SHP77 (cell line): ENCODE measurements at regions not wholly inside any gene's neighbourhood (a gene's known extent, or its start where the extent isn't known, plus 50 kb on each side); places are given as distances from the start of the nearest gene placed in this dataset.
"Not testable (repeated sequence)": the region's sequence is repeated elsewhere in the genome, so short reads cannot be mapped to it uniquely, and the experiment has no call there.

Source experiments
- DNase-seq, 2 experiments: peaks; one replicate each; lab custom pipeline; 2025; lab: John Stamatoyannopoulos, UW

DNA sequence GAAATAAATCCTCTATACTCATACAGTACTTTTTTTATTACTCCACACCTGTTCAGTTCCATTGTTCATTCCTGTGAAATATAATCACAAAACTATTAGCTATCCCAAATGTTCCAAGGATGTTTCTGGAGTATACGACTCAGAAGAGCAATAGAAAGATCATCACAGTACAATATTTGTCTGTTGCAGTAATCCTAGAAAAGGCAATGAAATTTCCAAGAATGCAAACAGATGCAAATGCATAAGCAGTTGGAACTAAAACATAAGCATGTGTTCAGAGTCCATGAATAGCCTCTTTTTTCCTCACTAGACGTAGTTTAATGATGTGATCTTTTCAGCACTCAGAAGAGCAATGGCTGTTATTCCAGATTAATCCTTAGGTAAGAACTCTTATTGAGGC lies 55.2 kb downstream of the RTL3 start:
- no peak for DNase-seq

DNA sequence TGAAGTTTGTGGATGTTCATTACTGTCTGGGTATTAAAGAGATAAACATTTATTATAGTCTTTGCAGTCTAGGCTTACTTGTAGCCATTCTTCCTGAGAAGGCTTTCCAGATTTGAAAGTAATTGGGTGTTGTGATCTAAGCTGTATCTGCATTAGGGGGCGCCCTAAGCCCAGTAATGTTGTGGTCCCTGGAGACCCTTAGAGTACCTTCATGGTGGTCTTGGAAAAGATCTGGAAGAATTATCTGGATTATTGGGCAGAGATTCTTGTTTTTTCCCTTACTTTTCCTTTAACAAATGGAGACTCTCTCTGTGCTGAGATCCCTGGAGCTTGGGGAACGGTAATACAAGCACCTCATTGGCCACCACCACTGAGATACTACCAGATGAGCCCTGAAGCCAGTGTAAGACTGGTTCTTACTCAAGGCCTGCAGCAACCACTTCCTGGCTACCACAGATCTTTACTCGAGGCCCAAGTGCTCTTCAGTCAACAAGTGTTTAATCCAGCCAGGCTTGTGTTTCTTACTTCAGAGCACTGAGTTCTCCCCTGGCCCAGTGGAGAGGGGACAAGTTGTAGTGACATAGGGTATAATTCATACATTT lies 63.1 kb downstream of the RTL3 start:
- no peak for DNase-seq

DNA sequence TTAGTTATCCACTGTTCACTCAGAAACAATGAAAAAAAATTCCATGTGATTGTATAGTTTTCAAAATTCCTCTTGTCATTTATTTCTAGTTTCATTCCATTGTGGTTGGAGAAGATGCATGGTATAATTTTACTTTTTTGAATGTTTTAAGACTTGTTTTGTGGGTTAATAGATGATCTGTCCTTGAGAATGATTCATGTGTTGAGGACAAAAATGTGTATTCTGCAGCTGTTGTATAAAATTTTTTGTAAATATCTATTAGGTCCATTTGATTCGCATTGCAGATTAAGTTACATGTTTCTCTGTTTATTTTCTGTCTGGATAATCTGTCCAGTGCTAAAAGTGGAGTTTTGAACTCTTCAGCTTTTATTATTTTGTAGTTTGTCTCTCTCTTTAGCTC lies 65.4 kb downstream of the RTL3 start:
- DNase-seq, result no peak

DNA sequence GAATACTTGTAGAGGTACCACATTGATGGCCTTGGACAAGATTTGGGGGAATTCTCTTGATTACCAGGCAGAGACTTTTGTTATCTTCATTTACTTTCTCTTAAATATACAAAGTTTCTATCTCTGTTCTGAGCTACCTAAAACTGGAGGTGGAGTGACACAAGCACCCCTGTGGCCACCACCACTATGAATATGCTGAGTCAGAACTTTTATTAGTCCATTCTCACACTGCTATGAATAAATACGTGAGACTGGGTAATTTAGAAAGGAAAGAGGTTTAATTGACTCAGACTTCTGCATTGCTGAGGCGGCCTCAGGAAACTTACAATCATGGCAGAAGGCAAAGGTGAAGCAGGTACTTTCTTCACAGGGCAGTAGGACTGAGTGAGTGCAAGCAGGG lies 67.1 kb downstream of the RTL3 start:
- DNase-seq, result no peak

DNA sequence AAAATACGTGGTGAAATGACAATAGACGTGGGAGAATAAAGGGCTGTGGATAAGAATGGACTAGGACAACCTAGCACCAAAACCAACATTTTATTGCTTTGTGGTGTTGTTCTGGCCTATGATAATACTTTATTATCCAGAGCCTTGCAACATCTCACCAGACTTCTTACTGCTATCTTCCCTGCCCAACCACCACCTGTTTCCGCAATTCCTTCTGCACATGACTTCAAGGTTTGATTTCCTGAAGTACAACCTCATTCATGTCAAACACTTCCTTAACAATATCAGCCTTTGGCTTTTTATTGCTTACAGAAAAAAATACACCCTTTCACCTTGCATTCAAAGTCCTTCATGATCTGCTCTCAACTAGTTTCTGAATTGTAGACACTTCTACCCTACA lies 84.8 kb downstream of the RTL3 start:
- no peak for DNase-seq

DNA sequence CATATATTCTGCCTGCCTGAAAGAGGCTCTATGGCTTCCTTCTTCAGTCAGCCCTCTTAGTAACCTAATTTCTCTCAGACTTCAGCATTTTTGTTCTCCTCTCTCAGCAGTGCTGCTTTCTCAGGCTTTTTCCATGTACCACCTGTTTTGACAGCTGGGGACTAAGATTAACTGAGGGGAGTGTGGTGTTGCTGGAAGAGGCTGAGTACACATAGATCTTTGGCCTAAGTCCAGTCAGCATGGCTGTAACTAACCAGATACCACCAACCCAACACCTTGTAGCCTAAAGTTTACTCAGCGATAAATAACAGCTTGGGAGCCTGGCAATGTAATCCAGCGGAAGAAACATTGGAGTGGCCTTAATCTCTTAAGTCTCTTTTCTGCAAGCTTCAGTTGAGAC lies 85.5 kb downstream of the RTL3 start:
- DNase-seq, result peak; percentile 20 to 26

DNA sequence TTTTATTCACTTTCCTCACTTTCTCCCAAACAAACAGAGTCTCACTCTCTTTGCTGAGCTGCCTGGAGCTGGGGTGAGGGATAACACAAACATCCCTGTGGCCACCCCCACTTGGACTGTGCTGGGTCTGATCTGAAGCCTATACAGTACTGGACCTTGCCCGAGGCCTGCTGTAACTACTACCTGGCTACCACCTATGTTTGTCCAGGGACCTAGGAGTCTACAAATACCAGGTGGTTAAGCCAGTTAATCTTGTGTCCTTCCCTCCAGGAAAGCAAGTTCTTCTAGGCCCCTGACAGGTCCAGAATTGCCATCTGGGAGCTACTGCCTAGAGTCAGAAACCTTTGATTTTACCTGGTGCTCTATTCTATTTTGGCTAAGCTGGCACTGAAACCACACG lies 87.3 kb downstream of the RTL3 start:
- DNase-seq, result no peak

DNA sequence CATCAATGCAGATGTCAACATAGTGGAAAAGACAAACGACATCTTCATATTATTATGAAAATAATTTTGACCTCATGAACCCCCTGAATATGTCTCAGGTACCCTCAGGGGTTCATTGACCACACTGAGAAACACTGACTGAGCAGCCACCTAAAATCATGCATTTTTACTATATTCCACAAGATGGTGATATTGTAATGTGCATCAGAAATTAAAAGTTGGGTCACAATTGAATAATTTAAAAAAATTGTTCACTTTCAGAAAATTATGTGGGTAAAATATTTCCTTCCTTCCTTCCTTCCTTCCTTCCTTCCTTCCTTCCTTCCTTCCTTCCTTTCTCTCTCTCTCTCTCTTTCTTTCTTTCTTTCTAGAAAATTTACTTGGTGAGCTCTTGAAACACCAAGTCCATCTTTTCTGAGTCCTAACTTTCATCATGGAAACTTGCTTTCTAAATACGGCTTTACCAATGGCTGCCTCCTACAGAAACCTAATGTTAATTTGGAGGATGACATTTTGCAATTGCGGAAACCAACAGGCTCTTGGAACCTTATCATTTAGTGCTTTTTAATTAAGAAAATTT lies 103.6 kb downstream of the RTL3 start:
- no peak for DNase-seq

DNA sequence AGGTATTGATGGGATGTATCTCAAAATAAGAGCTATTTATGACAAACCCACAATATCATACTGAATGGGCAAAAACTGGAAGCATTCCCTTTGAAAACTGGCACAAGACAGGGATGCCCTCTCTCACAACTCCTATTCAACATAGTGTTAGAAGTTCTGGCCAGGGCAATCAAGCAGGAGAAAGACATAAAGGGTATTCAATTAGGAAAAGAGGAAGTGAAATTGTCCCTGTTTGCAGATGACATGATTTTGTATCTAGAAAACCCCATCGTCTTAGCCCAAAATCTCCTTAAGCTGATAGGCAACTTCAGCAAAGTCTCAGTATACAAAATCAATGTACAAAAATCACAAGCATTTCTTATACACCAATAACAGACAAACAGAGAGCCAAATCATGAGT lies 106.5 kb downstream of the RTL3 start:
- DNase-seq, result not testable (repeated sequence)

DNA sequence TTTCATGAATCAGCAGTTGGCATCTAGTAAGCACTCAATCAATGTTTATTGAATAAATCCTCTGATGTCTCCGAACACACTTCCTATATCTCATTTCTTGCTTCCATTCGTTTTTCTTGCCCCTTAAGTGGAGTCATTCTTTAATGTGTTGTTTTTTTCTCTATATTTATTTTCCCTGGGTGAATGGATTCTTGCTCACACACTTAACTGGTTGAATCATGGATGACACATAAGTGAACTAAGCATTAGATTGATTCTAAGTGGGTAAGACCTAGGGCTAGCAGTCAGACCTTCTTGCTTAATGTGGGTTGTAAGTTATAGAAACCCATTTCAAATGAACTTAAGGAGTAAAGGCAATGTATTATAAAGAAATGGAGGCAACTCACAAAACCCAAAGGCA lies 111.1 kb downstream of the RTL3 start:
- no peak for DNase-seq

DNA sequence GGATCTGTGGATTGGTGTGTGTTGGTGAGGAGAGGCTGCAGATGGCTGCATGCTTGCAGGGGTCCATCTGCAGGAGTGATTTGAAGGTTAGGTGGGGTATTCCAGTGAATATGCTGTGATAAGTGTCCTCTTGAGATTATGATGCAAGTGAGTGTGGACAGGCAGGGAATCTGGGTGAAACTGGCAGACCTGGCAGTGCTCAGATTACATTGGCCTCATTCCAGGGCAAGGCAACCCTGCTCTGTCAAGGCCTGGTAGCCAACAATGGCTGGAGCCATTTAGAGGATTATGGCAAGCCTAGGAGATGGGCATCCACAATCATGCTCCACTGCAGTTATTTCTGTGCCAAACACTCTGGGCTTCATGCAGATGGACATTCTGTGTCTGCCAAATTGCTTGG lies 113.9 kb downstream of the RTL3 start:
- DNase-seq, result no peak

DNA sequence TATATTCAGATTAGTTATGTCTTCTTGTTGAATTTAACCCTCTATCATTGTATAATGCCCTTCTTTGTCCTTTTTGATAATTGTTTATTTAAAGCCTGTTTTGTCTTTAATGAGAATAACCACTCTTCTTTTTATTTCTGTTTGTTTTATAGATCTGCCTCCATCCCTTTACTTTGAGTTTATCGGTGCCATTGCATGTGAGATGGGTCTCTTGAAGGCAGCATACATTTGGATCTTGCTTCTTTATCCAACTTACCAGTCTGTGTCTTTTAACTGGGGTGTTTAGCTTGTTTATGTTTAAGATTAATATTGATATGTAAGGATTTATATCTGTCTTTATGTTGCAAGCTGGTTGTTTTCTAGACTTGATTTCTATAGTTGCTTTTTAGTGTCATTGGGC lies 115.8 kb downstream of the RTL3 start:
- no peak for DNase-seq

DNA sequence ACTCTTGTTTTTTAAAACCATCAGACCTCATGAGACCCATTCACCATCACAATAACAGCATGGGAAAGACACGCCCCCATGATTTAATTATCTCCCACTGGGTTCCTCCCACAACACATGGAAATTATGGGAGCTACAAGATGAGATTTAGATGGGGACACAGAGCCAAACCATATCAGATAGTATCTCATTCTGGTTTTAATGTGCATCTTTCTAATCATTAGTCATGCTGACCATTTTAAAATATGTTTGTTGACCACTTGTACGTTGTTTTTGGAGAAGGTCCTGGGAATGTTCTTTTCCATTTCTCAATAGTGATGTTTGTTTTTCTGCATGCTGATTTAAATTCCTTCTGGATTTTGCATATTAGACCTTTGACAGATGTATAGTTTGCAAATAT lies 119.0 kb downstream of the RTL3 start:
- DNase-seq, result no peak

DNA sequence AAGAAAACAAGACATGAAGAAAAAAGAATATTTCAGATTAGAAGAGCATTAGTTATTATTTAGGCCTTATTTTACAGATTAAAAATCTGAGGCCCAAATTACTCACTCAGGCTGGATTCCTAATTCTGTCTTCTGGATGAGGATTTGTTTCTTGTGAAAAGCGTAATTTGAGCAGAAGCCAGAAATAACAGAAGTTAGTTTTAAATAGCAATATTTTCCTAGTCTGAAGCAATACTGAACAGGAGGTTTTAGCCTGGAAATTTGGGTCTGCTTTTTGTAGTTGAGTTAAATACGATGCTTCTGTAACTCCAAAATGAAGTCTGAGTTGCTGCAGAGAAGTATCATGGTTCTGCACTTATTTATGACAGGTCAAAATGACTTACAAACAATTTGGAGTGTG lies 124.9 kb downstream of the RTL3 start:
- DNase-seq, result no peak

DNA sequence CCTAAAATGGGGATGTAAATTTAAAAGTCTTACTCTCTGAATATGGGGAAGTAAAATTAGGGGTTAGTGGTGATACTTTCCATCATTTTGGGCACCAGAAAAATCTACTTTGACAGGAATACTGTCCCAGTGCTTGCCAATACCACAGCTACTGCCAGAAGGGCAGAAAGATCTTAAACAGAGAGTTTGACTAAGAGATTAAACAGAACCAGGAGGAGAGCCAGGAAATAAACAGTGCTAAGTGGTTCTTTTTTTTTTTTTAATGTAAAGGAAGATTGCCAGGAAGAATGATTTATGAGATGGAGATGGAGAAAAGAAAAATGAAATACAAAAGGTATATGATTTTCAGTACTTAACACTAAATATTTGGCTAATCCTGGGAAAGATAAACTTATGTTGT lies 126.8 kb downstream of the RTL3 start:
- no peak for DNase-seq

DNA sequence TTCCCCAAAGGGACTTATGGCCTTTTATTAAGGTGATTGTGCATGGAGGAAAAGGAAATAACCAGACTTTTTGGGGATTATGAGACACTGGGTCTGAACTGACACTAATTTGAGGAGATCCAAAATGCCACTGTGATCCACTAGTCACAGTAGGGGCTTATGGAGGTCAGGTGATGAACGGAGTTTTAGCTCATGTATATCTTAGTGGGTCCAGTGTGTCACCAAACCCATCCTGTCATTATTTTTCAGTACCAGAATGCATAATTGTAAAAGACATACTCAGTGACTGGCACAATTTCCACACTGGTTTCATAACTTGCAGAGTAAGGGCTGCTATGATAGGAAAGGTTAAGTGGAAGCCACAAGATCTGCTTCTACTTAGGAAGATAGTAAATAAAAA lies 131.3 kb downstream of the RTL3 start:
- DNase-seq, result no peak

DNA sequence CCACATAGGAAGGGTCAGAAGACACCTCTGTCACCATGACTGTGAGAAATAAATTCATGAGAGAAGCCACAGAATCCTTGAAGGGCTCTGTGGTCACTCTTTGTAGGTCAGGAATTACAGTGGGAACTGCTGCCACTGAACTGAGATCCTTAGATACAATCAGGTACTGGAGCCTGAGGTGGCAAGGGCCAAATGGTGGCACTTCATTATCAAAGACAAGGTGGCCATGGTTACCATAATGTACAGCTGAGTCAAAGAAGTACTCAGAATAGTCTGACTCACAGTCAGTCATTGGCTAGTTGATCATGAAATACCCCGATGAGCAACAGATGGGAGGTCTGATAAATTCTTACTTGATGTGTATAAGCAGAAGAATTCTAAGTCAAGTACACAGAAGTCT lies 131.9 kb downstream of the RTL3 start:
- no peak for DNase-seq

DNA sequence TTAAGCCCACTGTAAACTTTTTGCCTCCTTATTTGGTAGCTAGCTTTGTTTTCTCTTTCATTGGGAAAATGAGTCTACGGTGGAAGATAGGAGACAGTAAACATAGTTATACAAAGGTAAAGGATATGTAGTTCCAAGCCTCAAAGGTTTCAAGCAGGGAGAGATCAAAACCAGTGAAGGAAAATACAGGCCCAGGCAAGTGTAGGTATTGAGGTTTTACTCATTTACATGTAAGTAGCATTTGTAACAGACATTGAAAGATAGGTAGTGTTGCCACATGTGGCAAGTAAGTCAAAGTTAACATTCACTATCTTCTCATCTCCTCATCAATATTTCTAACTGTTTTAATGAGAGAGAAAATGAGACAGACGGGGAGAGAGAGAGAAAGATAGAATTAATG lies 136.5 kb downstream of the RTL3 start:
- no peak for DNase-seq

DNA sequence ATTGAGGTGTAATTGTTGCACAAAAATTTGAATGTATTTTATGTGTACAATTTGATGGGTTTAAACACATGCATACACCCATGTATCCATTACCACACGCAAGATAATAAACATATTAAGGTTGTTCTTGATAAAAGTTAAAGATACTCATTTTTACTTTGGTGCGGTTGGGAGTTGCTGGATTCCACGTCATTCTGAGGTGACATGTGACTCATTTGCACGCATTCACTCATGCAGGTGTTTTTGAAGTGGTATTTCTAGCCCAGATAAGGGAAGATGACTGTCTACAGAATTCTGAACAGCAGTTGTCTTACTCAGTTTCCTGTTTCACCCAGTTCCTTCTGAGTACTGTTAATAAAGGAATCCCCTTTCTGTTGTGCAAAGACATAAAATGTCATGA lies 142.0 kb downstream of the RTL3 start:
- no peak for DNase-seq

DNA sequence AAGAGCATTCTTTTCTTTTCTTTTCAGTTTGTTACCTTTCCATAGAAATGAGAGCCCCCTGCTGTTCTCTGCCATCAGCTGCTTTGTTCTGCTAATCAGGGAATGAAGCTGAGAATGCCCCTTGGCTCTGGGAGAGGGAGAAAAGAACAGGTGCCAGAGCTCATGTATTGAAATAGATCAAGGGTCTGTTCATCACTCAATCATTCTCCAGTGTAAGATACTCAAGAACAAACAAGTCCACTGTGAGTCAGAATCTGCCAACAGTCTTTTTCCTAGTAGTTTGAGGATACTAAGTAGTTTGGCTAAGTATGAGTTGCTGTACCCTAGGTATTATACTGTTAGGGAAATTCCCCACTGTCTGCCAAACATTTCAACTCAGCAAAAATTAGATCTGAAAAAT lies 144.3 kb downstream of the RTL3 start:
- DNase-seq, result no peak

DNA sequence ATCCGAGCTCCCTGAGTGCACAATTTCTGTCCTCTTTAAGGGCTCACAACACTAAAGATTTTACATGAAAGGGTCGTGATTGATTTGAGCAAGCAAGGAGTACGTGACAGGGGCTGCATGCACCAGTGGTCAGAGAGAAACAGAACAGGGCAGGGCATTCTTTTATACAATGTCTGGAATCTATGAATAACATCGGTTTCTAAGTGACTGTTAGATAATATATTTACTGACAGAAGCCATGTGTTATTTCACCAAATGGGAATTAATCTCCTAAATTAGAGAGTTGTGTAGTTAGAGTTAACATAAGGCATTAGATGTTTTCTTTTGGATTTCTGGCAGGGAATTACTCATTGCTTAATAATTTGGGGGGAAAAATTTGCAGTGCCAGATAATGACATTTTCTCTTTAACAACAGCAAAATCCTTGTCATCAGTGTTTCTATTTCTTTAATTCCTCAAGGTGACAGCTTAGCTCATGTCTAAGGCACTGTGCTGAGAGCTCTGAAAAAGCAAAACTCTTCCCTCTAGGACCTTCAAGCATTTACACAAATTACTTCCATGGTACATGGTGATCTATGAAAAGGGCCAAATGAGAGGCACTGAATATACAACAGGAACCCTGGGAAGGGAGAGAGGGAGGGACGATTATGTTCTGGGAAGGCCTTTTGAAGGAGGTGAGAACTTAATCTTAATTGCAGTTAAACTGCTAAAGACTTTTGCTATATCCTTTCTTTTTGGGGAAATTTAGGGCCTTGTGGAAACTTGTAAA lies 145.0 kb downstream of the RTL3 start:
- no peak for DNase-seq

DNA sequence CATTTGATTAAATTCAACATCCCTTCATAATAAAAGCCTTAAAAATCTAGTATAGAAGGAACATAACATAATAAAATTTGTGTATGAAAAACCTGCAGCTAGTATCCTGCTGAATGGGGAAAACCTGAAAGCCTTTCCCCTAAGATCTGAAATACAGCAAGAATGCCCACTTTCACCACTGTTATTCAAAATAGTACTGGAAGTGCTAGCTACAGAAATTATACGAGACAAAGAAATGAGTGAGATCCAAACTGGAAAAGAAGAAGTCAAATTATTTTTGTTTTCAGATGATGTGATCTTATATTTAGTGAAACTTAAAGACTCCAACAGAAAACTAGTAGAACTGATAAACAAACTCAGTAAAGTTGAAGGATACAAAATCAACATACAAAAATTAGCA lies 152.9 kb downstream of the RTL3 start:
- no peak for DNase-seq

DNA sequence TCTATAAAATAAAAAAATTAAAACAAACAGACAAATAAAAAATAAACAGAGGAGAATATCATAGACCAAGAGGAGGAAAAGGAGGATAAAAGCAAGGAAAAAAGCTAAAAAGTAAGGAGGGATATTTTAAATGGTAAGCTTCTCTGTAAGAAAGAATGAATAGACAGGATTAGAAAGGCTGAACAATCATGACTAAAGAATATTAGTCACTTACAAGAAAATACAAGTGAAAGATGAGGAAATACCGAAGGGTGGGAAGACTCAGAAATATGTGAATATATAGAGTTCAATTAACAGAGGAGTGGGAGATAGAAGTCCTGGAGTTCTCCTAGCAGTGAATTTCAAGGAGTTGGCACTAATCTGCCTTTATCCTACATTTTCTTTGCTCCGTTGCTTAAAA lies 162.6 kb downstream of the RTL3 start:
- DNase-seq, result no peak

DNA sequence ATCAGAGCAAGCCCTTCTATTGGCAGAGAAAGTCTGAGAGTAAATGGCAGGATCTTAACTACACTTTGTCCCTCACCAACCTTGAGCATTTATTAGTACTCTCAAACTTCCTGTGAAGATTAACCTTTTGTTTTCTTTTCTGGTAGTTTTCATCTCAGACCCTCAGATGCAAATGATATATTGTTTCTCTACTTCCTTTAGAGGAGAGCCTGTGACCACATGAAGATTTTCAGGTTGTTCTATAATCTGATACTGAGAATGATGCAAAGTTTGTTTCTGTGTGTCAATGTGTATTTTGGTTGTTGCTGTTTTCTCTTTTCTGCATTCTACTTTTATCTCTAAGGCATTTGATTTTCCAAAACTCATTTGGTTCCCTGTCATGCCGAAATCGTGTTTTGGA lies 165.8 kb upstream of the CYSLTR1 start:
- DNase-seq, result no peak
